Loucy (cell line): ENCODE measurements at regions not wholly inside any gene's neighbourhood (a gene's known extent, or its start where the extent isn't known, plus 50 kb on each side); places are given as distances from the start of the nearest gene placed in this dataset.

Source experiments
- H2AFZ ChIP-seq: fragments of 200-600 bp; sonication (generic); 2 replicates; pipeline ENCODE4 v1.6.0; 2016; ENCODE audit warnings: antibody characterized with exemption, mild to moderate bottlenecking, low read length, moderate library complexity
- H3F3A ChIP-seq: fragments of 200-600 bp; 2 replicates; pipeline ENCODE4 v1.6.0; 2016; ENCODE audit warnings: antibody characterized with exemption, low read depth, mild to moderate bottlenecking
- H3K27me3 ChIP-seq: fragments of 200-600 bp; sonication (generic); 2 replicates; pipeline ENCODE4 v1.6.1; 2014; ENCODE audit warnings: low read length, mild to moderate bottlenecking; ENCODE audit not compliant: insufficient read depth, poor library complexity, severe bottlenecking
- H3K36me3 ChIP-seq: fragments of 200-600 bp; sonication (generic); 2 replicates; pipeline ENCODE4 v1.6.1; 2016; ENCODE audit warnings: low read length; ENCODE audit not compliant: insufficient read depth
- H3K4me1 ChIP-seq: fragments of 200-600 bp; sonication (generic); 2 replicates; pipeline ENCODE4 v1.5.1; 2014; ENCODE audit warnings: low read length, mild to moderate bottlenecking; ENCODE audit not compliant: insufficient read depth, poor library complexity, severe bottlenecking
- H3K4me2 ChIP-seq: fragments of 200-600 bp; sonication (generic); 2 replicates; pipeline ENCODE4 v1.6.0; 2014; ENCODE audit warnings: antibody characterized with exemption, low read length, low read depth, mild to moderate bottlenecking; ENCODE audit not compliant: poor library complexity, severe bottlenecking
- H3K4me3 ChIP-seq: fragments of 200-600 bp; sonication (generic); 2 replicates; pipeline ENCODE4 v1.5.1; 2014; ENCODE audit warnings: low read length, mild to moderate bottlenecking, mixed read lengths; ENCODE audit not compliant: poor library complexity, severe bottlenecking
- H3K79me2 ChIP-seq: fragments of 200-600 bp; sonication (generic); 2 replicates; pipeline ENCODE4 v1.6.1; 2014; ENCODE audit warnings: low read length; ENCODE audit not compliant: insufficient read depth
- H3K9ac ChIP-seq: fragments of 200-600 bp; sonication (generic); 2 replicates; pipeline ENCODE4 v1.6.0; 2014; ENCODE audit warnings: mild to moderate bottlenecking, low read depth, low read length, moderate library complexity; ENCODE audit not compliant: poor library complexity, severe bottlenecking
- H3K9me2 ChIP-seq: fragments of 200-600 bp; sonication (generic); replicated peaks from 2 replicates; pipeline ENCODE4 v1.6.1; 2016; ENCODE audit warnings: low read depth, low read length, mixed read lengths
- H3K9me3 ChIP-seq: fragments of 200-600 bp; sonication (generic); 2 replicates; pipeline ENCODE4 v1.6.1; 2014; ENCODE audit warnings: mild to moderate bottlenecking, antibody characterized with exemption, low read length, low read depth; ENCODE audit not compliant: insufficient read depth
- H4K20me1 ChIP-seq: fragments of 200-600 bp; sonication (generic); 2 replicates; pipeline ENCODE4 v1.6.0; 2014; ENCODE audit warnings: antibody characterized with exemption, low read length, mild to moderate bottlenecking; ENCODE audit not compliant: insufficient read depth, poor library complexity, severe bottlenecking
- EZH2phosphoT487 ChIP-seq: fragments of 200-600 bp; IDR thresholded peaks from 2 replicates; pipeline ENCODE4 v1.6.1; 2018; ENCODE audit warnings: antibody characterized with exemption, mild to moderate bottlenecking, moderate library complexity, borderline replicate concordance
- TF ChIP-seq, protein P1 (sequence below): fragments of 200-600 bp; sonication (generic); conservative IDR thresholded peaks from 2 replicates; pipeline ENCODE4 v1.5.1; 2014; ENCODE audit warnings: mild to moderate bottlenecking, antibody characterized with exemption, low read length

DNA sequence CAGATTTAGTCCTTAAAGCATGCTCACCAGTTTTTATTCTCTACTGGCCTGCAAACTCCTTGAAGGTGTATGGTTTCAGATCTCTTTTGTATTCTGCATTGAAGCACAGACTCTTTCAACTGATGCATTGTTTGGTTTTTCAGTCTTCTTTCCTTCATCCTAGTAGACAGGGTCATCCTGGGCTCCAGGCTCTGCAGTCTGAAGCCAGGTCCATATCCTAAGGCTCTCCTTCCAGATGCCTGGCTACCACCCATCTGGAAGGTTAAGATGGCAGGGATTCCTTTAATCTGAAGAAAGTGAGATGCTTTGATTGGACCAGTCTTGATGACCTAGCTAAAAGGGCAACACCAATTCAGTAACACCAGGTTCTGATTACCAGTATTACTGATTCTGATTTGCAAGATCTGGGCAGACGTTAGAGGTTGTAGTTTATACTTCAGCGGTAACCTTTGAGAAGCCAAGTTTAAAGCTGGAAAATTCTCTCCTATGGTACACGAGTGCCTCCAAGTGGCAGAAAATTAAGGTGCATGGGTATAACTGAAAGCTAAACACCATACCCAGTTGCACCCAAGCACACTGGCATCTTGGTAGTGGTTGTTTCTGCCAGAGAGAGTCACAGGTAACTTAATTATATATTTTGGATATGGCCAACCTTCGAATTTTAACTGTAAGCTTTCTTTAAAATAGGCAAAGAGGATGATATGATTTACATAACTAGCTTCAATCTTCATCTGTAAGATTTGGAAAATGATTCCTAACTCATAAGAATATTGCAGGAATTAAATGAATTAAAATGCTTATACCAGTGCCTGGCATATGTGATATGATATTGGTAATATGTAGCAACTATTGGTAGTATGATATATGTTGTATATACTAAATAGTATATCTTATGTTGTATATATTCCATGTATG lies 1651.9 kb upstream of the MIR17HG start:
- H3K36me3 ChIP-seq: no peaks in the 10 kb centered on the region
- no peaks in the 10 kb centered on the region for H3K9me2 ChIP-seq
- no peak overlapping the region for H3K9ac ChIP-seq
- no peaks in the 10 kb centered on the region for H4K20me1 ChIP-seq
- H3K4me1 ChIP-seq: no peaks in the 10 kb centered on the region
- no peak overlapping the region for H2AFZ ChIP-seq
- H3K9me3 ChIP-seq: no peaks in the 10 kb centered on the region
- no peaks in the 10 kb centered on the region for H3K79me2 ChIP-seq
- no peak overlapping the region for H3K4me2 ChIP-seq
- TF ChIP-seq, protein P1, sequence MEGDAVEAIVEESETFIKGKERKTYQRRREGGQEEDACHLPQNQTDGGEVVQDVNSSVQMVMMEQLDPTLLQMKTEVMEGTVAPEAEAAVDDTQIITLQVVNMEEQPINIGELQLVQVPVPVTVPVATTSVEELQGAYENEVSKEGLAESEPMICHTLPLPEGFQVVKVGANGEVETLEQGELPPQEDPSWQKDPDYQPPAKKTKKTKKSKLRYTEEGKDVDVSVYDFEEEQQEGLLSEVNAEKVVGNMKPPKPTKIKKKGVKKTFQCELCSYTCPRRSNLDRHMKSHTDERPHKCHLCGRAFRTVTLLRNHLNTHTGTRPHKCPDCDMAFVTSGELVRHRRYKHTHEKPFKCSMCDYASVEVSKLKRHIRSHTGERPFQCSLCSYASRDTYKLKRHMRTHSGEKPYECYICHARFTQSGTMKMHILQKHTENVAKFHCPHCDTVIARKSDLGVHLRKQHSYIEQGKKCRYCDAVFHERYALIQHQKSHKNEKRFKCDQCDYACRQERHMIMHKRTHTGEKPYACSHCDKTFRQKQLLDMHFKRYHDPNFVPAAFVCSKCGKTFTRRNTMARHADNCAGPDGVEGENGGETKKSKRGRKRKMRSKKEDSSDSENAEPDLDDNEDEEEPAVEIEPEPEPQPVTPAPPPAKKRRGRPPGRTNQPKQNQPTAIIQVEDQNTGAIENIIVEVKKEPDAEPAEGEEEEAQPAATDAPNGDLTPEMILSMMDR: peak; percentile 66
- TF ChIP-seq EZH2phosphoT487: no peak
- no peak overlapping the region for H3K4me3 ChIP-seq
- no peaks in the 10 kb centered on the region for H3K27me3 ChIP-seq
- H3F3A ChIP-seq: no peaks in the 10 kb centered on the region

DNA sequence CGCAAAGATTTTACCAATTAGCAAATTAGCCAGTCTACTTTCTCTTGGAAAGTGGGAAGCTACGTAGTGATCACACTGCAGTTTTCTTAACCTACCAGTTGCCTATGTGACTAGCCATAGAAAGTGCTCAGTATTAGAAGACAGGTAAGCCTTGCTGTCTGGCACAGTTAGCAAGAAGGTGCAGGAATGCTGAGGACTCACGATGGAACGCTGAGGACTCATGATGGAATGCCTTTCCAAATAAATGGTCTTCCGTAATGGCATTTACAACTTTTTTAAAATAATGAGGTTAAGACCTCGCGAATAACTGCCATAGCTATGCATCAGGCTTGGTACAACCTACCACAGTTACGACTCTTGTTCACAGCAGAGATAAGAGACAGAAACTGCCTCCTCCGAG lies 1645.6 kb upstream of the MIR17HG start:
- no peak overlapping the region for H2AFZ ChIP-seq
- H3K9ac ChIP-seq: no peak overlapping the region
- H3K4me2 ChIP-seq: no peak overlapping the region
- H4K20me1 ChIP-seq: no peaks in the 10 kb centered on the region
- no peaks in the 10 kb centered on the region for H3K9me2 ChIP-seq
- H3K79me2 ChIP-seq: no peaks in the 10 kb centered on the region
- no peak overlapping the region for H3K4me3 ChIP-seq
- H3K9me3 ChIP-seq: no peaks in the 10 kb centered on the region
- TF ChIP-seq, protein P1: no peak
- TF ChIP-seq EZH2phosphoT487: no peak
- no peaks in the 10 kb centered on the region for H3K4me1 ChIP-seq
- no peaks in the 10 kb centered on the region for H3F3A ChIP-seq
- no peaks in the 10 kb centered on the region for H3K27me3 ChIP-seq
- no peaks in the 10 kb centered on the region for H3K36me3 ChIP-seq

- Histone ChIP-seq H3K4me3 (no peak overlapping the region), H3K9me3 (no peaks in the 10 kb centered on the region), H3K27me3 (no peaks in the 10 kb centered on the region), H3K4me1 (no peaks in the 10 kb centered on the region), H3K4me2 (no peak overlapping the region), H4K20me1 (no peaks in the 10 kb centered on the region), H3K36me3 (no peaks in the 10 kb centered on the region), H2AFZ (no peak overlapping the region), H3K79me2 (no peaks in the 10 kb centered on the region), H3K9me2 (no peaks in the 10 kb centered on the region), H3K9ac (no peak overlapping the region), H3F3A (no peaks in the 10 kb centered on the region)
- TF ChIP-seq, protein P1: no peak
- TF ChIP-seq EZH2phosphoT487: no peak
Measured at GRCh38 chr13:89704040-89704439, 1643.4 kb upstream of the MIR17HG start.
